WERI-Rb-1 (cell line): ENCODE measurements at regions not wholly inside any gene's neighbourhood (a gene's known extent, or its start where the extent isn't known, plus 50 kb on each side); places are given as distances from the start of the nearest gene placed in this dataset.

Source experiments
- DNase-seq: peaks from one replicate; pipeline ENCODE4 v3.0.0-alpha.2; 2020
- H3K27ac ChIP-seq: fragments of 250-450 bp; sonication (Bioruptor Pico); 2 replicates; pipeline ENCODE4 v1.5.1; 2020; ENCODE audit warnings: mild to moderate bottlenecking, moderate library complexity
- H3K27me3 ChIP-seq: fragments of 250-450 bp; sonication (Bioruptor Pico); 2 replicates; pipeline ENCODE4 v1.5.1; 2021; ENCODE audit warnings: mild to moderate bottlenecking, low read depth, moderate library complexity; ENCODE audit not compliant: insufficient read depth, severe bottlenecking
- H3K36me3 ChIP-seq: fragments of 250-450 bp; sonication (Bioruptor Pico); 2 replicates; pipeline ENCODE4 v1.5.1; 2020; ENCODE audit warnings: mild to moderate bottlenecking, moderate library complexity
- H3K4me3 ChIP-seq: 2 replicates; pipeline ENCODE4 v1.5.1; 2011; ENCODE audit warnings: low read depth, mild to moderate bottlenecking, control low read depth, low read length
- H3K9me3 ChIP-seq: fragments of 250-450 bp; sonication (Bioruptor Pico); 2 replicates; pipeline ENCODE4 v1.5.1; 2021; ENCODE audit warnings: mild to moderate bottlenecking, moderate library complexity; ENCODE audit not compliant: severe bottlenecking
- TF ChIP-seq, protein P1 (sequence below): IDR thresholded peaks from 2 replicates; pipeline ENCODE4 v1.5.1; 2011; ENCODE audit warnings: low read depth, mild to moderate bottlenecking, control low read depth, inconsistent platforms, low read length

DNA sequence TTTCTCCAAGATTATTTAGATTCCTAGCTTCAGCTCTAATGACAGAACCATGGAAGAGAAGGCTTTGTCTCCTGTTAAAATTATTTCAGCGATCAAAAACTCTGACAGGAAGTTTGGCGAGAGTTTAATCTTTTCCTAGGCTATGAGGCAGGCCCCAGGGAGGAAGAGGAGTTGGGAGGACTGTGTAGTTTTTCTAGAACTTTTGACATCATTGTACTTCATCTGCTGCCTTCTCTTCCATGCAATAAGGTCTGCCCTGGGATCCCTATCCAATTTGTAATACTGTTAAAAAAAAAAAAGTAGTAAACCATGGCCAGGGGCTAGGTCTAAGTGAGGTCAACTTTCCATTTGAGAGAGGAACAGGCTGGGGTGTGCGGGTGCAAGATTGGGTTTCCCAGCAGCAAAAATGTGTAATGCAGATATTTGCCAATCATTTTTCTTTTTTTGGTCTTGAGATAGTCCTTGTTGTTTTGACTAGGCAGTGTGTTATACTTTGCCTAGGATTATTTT is 261.9 kb upstream of the ANKH start:
- no peak overlapping the region for H3K27ac ChIP-seq
- no peaks in the 10 kb centered on the region for H3K36me3 ChIP-seq
- no peaks in the 10 kb centered on the region for H3K27me3 ChIP-seq
- TF ChIP-seq, protein P1, sequence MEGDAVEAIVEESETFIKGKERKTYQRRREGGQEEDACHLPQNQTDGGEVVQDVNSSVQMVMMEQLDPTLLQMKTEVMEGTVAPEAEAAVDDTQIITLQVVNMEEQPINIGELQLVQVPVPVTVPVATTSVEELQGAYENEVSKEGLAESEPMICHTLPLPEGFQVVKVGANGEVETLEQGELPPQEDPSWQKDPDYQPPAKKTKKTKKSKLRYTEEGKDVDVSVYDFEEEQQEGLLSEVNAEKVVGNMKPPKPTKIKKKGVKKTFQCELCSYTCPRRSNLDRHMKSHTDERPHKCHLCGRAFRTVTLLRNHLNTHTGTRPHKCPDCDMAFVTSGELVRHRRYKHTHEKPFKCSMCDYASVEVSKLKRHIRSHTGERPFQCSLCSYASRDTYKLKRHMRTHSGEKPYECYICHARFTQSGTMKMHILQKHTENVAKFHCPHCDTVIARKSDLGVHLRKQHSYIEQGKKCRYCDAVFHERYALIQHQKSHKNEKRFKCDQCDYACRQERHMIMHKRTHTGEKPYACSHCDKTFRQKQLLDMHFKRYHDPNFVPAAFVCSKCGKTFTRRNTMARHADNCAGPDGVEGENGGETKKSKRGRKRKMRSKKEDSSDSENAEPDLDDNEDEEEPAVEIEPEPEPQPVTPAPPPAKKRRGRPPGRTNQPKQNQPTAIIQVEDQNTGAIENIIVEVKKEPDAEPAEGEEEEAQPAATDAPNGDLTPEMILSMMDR: no peak
- no peak for DNase-seq
- no peaks in the 10 kb centered on the region for H3K9me3 ChIP-seq
- H3K4me3 ChIP-seq: no peak overlapping the region

DNA sequence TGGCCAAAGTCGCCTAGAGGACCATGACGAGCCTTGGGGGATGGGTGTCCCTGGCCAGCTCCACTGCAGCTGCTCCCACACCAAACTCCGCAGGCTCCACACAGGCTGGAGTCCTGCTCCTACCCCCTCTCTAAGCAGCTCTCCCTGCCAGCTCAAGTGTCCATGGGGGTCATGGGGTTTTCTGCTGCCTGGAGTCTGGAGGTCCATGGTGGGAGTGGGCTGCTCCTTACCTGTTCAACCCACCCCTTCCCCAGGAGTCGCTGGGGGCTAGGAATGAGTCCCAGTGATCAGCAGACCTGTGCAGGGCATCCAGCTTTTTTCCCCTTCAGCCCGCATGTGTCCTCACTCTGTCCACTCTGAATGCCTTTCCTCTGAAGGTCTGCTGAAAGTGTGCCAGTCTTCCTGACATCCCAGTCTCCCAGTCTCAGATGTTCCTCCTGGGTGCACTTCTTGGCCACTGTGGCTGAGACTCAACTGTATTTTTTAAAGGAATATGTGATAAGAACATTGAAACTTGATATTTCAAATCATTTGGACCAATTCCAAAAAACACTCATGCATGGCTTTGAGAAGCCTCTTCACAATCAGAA is 261.3 kb upstream of the ANKH start:
- Histone ChIP-seq H3K27me3 (no peaks in the 10 kb centered on the region), H3K36me3 (no peaks in the 10 kb centered on the region), H3K27ac (no peak overlapping the region), H3K9me3 (no peaks in the 10 kb centered on the region), H3K4me3 (no peak overlapping the region)
- DNase-seq: no peak
- TF ChIP-seq, protein P1: no peak

DNA sequence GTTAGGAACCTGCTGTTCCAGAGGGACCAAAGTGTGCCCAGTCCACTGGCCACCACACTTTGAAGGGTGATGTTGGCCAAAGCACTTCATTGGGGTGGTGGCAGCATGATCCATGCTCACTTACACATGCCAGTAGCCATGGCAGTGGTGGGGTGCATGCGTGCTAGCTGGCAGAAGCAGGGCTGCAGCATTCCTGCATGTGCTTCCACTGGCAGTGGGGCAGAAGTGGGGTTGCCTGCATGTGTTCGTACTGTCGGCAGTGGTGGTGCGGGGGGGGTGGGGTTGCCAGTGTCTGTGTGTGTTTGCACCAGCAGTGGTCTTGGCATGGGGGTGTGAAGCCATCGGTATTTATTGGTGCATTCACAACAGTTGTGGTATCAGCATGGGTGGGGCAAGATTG is 260.3 kb upstream of the ANKH start:
- Histone ChIP-seq H3K9me3 (no peaks in the 10 kb centered on the region), H3K4me3 (no peak overlapping the region), H3K27ac (no peak overlapping the region), H3K36me3 (no peaks in the 10 kb centered on the region), H3K27me3 (no peaks in the 10 kb centered on the region)
- no peak for DNase-seq
- TF ChIP-seq, protein P1: no peak

DNA sequence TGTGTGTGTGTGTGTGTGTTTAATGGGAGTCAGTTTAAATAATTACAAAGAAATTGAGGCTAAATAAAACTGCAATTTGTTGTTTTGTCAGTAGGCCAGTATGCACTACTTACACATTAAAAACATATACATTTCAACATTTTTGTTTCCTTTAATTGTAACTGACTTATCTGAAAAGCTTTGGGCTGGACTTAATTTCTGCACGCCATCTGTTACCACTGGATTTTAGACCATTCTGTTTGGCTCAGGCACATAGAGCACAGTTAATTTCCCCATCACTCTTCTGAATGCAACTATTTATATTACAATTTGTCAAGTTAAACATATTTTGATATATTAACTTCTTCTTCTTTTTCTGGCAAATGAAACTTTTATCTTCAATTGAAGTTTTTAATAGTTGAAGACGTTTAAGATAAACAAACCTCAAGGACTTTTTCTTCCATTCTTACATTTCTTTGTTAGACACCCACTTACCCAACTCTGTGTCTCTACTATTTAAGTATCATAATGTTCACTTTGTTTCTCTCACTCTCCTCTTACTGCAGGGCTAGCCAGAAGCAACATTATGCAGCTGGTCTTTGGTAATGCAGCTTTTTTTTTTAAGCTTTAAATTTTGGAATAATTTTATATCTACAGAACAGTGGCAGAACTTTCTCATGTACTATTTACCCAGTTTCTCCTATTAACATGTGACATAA is 253.4 kb upstream of the ANKH start:
- Histone ChIP-seq H3K36me3 (no peaks in the 10 kb centered on the region), H3K9me3 (peaks cover 6% of the 10 kb centered on the region), H3K4me3 (no peak overlapping the region), H3K27ac (no peak overlapping the region), H3K27me3 (no peaks in the 10 kb centered on the region)
- DNase-seq: no peak
- TF ChIP-seq, protein P1: no peak

DNA sequence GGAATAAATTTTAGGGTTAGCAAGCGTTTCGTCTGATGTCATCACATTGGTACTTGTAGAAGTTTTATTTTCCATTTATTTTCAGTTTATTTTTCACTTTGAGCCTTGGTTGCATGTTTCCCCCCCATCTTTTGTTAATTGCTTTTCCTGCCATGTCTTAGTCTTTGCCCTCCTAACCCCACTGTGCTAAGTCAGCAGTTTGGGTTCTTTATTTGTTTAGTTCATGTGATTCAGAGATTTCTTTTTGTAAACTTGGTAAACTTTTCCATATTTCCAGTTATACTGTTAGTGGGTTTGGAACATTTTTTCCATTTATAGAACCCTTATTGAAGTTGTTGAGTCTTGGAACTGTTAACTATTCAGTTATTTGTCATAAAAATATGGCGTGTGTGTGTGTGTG is 252.9 kb upstream of the ANKH start:
- TF ChIP-seq, protein P1: no peak
- Histone ChIP-seq H3K27me3 (no peaks in the 10 kb centered on the region), H3K4me3 (no peak overlapping the region), H3K9me3 (peaks cover 6% of the 10 kb centered on the region), H3K27ac (no peak overlapping the region), H3K36me3 (no peaks in the 10 kb centered on the region)
- no peak for DNase-seq
